Stimulated activated CD4-positive, alpha-beta T cell treated with anti-CD3 and anti-CD28 coated beads, Interleukin-15, amount 100 ng/mL, for 48 hours (primary cell): ENCODE measurements at regions not wholly inside any gene's neighbourhood (a gene's known extent, or its start where the extent isn't known, plus 50 kb on each side); places are given as distances from the start of the nearest gene placed in this dataset.

Experiments
- DNase-seq, 2 donors: peaks; one replicate each; pipeline ENCODE4 v3.0.0-alpha.2; 2020; ENCODE audit warnings: low read depth in 2 of 2

- no peak for DNase-seq
These were observed 747.8 kb downstream of the EFNB2 start for GRCh38 chr13:105787632-105788031.

- DNase-seq, result no peak
These were observed 750.0 kb downstream of the EFNB2 start for GRCh38 chr13:105785436-105785835.

- no peak for DNase-seq
These were observed 752.2 kb downstream of the EFNB2 start for GRCh38 chr13:105783261-105783660.

DNA sequence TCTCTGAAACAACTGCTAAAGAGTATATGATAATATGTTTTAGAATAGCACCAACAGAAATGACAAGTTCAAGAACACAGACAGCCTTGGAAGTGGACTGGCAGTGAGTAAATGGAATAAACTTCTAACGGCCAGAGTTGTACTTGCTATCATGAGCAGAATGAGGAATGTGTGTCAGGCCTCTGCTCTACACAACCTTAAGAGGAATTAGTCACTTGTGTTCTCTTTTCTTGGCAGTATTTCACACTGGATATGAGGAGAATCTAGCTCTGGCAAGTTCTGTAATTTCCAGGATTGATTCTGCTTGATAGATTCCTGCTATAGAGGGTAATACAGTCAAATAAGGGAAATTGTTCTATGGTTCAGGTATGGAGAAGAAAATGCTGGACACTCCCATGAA lies 757.3 kb downstream of the EFNB2 start:
- DNase-seq, result no peak

GRCh38 chr13:105774739-105775460 lies 760.6 kb downstream of the EFNB2 start:
- DNase-seq, result no peak

- no peak for DNase-seq
These were observed 761.5 kb downstream of the EFNB2 start for GRCh38 chr13:105773863-105774538.

DNA sequence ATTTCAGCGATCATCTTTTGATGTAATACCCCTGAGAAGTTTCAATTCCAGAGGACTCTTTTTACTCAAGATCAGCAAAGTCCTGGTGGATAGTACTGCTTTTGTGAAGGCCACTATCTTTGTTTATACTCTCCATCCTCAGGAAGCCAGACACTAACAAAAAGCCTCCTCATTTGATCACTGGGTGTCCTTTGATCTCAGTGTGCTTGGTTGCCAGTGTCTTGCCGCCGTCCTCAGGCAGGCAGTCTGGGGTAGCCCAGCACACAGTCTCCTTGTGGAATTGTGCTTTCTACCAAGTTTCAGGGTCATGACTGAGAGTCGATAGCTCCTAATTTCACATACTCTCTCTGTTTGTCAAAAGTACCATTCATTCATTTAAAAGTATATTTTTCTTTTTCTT lies 762.2 kb downstream of the EFNB2 start:
- DNase-seq, result no peak

DNA sequence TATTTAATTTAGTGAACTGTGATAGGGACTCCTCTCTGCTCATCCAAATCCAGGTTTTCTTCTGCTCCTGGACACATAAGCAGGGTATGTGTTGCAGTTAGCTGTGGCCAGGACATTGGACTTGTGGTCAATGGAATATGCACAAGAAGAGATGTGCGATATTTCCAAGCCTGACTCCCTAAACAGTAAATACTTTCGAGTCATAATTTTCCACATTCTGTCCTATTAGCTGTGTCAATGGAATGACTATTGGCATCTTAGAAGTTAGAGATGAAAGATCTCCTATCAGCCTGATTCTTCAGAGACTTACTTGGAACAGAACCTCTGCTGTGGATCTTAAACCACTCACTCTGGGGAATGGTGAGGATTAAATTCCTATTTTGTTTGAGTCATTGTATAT lies 771.0 kb downstream of the EFNB2 start:
- no peak for DNase-seq

- no peak for DNase-seq
These were observed 771.6 kb downstream of the EFNB2 start for GRCh38 chr13:105763851-105764250.

GRCh38 chr13:105762096-105762495 lies 773.4 kb downstream of the EFNB2 start:
- no peak for DNase-seq

DNA sequence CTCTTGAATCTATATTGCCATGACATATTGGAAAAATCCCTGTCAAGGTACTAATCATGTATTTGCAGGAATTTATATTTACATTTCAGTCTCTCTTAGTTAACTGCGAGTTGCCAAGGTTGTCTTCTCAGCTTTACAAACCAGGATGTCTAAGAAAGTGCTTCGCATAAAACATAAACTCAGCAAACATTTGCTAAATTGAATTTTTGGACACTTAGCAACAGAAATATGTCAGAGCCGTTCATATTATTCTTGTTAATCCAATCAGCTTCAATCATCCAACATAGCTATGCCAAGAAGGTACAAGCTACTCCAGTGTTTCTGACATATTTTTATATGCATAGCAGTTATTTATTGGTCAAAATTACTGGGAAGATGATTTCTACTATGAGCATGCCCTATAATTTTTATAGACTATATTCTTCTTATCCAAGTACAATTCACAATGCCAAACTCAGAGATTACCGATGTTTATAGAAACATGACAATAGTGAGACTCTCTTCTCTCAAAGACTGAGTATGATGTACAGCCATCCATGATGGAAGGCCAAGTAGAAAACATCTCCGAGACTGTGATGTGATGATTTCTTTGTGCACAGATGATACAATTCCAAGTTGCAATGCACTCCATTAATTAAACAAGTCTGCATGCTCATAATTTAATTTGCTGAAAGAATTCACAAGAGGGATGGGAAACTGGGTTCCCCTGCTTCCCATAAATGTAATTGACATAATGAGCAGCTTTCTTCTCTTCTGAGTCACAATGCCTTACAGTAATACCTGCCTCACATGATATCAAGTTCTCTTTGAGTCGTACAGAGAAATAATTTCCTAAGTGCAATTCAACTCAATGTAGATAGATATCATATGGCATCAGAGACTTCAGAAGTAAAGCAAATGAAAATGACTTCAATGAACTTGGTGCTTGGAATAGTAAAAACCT lies 776.3 kb downstream of the EFNB2 start:
- DNase-seq, result no peak

DNA sequence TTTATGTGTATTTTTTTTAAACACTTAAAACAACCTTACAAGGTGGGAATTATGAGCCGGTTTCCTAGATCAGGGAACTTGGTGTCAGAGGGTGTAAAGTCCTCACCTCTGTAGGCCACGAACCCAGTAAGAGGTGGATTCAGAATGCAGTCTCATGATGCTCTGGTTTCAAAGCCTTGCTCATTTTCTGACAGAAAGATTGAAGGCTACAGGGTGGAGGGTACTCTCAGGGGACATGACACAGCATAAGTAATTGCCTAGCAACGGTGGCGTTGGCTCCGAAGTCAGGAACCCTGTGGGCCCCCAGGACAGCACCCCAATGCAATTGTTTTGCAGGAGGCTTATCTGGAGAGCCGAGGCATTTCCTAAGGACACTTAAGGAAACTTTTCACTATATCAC lies 794.7 kb downstream of the EFNB2 start:
- no peak for DNase-seq

- no peak for DNase-seq
These were observed 797.8 kb downstream of the EFNB2 start for GRCh38 chr13:105737688-105738087.

- DNase-seq, result no peak
These were observed 800.2 kb downstream of the EFNB2 start for GRCh38 chr13:105735281-105735680.

- DNase-seq, result no peak
These were observed 802.5 kb downstream of the EFNB2 start for GRCh38 chr13:105732806-105733529.

- no peak for DNase-seq
These were observed 809.6 kb downstream of the EFNB2 start for GRCh38 chr13:105725887-105726286.

- no peak for DNase-seq
These were observed 814.4 kb downstream of the EFNB2 start for GRCh38 chr13:105721016-105721415.

DNA sequence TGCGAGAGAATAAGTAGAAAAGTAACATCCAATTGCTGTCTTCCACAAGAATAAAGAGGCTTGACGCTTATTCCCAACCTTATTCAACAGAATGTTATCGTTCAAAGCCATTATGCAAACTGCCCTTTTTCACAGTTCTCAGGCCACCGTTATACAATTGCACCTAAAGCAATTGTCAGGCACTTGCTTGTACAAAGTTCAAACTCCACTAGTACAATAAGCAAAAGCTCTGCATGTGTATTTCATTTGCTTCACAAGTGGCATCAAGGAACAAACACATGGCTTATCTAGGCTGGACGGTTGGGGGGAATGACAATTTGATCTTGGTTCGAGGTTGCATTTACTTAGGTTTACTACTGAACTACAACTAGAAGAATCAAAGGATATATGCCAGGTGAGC lies 815.6 kb downstream of the EFNB2 start:
- no peak for DNase-seq

GRCh38 chr13:105709181-105709580 lies 826.3 kb downstream of the EFNB2 start:
- no peak for DNase-seq

DNA sequence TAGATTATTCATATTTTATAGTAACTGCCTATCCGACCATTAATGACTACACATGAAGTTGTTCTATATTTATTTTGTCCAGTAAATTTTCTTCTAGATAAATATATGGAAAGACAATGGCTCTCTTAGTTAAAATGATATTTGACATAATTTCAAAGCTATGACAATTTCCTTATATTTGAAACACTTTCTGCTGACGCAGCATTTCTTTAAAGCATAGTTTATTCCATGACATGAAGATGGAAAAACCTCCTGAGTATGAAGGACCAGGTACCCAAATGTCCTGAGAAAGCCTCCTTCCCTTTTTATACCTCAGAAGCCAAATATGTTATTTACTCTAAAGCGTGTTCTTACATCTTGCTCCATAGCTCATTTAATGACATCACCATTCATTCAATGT lies 831.6 kb downstream of the EFNB2 start:
- no peak for DNase-seq

- no peak for DNase-seq
These were observed 833.0 kb downstream of the EFNB2 start for GRCh38 chr13:105702441-105702840.

DNA sequence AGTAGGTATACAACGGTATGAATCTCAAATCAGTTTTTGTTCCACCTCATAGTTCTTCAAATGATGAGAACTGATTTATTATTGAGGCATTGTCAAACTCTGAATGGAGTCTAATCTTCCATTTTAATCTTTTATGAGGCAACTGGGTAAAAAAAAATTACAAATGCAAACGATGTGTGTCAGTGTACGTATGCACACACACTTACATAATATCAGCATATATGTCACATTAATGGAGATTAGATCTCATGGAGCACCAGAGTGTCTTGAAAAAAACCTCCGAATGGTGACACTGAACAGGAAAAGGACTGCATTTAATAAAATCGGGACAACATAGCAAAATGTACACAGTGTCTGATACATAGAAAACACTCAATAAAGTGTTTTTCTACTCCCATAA lies 842.7 kb downstream of the EFNB2 start:
- no peak for DNase-seq
